ENCODE measurements at regions not wholly inside any gene's neighbourhood (a gene's known extent, or its start where the extent isn't known, plus 50 kb on each side); places are given as distances from the start of the nearest gene placed in this dataset.

GRCh38 chr17:11002417-11002816 is 164.5 kb upstream of the PIRT start:
- Mint-ChIP-seq H3K27ac (ENCODE audit: unreplicated experiment) (no peak overlapping the region), H3K4me1 (no peaks in the 10 kb centered on the region)

DNA sequence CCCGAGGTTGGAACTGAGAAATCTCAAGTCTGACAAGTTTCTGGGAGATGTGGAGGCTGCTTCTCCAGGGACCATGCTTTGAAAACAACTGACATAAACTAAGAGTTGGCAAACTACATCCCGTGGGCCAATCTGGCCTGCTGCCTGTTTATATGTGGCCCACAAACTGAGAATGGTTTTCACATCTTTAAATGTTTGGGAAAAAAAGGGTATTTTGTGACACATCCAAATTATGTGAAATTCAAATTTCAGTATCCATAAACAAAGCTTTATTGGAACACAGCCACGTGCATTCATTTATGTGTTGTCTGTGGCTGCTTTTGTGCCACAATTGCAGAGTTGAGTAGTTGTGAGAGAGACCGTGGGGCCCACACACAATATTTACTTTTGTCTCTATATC is 163.8 kb upstream of the PIRT start:
- no peaks in the 10 kb centered on the region for H3K4me1 Mint-ChIP-seq
- no peak for DNase-seq (ENCODE audit: low read depth, low spot score)
- no peak for TF ChIP-seq CTCF (conservative IDR thresholded peaks at IDR 0.05)
- H3K9me3 Mint-ChIP-seq: peaks cover 4% of the 10 kb centered on the region
- no peaks in the 10 kb centered on the region for H3K36me3 Mint-ChIP-seq (ENCODE audit: low read depth)
- no peak overlapping the region for H3K27ac Mint-ChIP-seq (ENCODE audit: unreplicated experiment)
- peaks cover 34% of the 10 kb centered on the region for H3K27me3 Mint-ChIP-seq (ENCODE audit: low read depth)
- H3K4me3 Mint-ChIP-seq: no peak overlapping the region

More at GRCh38 chr17:11002417-11002816, 164.5 kb upstream of the PIRT start:
- Mint-ChIP-seq H3K27me3 (ENCODE audit: low read depth) (peaks cover 30% of the 10 kb centered on the region), H3K4me3 (no peak overlapping the region), H3K36me3 (ENCODE audit: low read depth) (no peaks in the 10 kb centered on the region), H3K9me3 (peaks cover 4% of the 10 kb centered on the region)
- DNase-seq (ENCODE audit: low read depth, low spot score): no peak
- no peak for TF ChIP-seq CTCF (conservative IDR thresholded peaks at IDR 0.05)

GRCh38 chr17:10999484-10999883 is 161.6 kb upstream of the PIRT start:
- Mint-ChIP-seq H3K9me3 (peaks cover 4% of the 10 kb centered on the region), H3K27me3 (ENCODE audit: low read depth) (peaks cover 31% of the 10 kb centered on the region), H3K27ac (ENCODE audit: unreplicated experiment) (no peak overlapping the region), H3K4me1 (no peaks in the 10 kb centered on the region), H3K4me3 (no peak overlapping the region), H3K36me3 (ENCODE audit: low read depth) (no peaks in the 10 kb centered on the region)
- TF ChIP-seq CTCF (conservative IDR thresholded peaks at IDR 0.05): no peak
- DNase-seq (ENCODE audit: low read depth, low spot score): no peak

DNA sequence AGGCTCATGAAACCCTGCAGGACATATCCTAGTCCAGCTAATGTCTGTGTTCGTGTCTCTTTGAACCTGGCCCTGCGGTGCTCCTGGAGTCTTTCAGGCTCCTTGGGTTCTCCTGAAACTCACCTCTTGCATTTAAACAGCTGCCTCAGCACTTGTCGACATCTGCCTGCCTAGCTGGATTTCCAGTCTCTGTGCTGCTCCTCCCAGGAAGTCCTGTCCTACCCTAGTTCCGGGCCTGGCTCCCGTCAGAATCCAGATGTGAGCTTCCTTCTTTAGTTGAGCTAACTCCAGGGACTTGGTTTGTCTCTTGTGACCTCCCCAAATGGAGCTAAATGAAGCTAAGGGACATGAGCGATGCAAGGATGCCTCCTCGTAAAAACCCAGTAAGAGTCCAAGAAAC is 155.2 kb upstream of the PIRT start:
- DNase-seq (ENCODE audit: low read depth, low spot score): no peak
- H3K4me3 Mint-ChIP-seq: no peak overlapping the region
- no peak for TF ChIP-seq CTCF (conservative IDR thresholded peaks at IDR 0.05)
- no peak overlapping the region for H3K27ac Mint-ChIP-seq (ENCODE audit: unreplicated experiment)
- peaks cover under 1% of the 10 kb centered on the region for H3K9me3 Mint-ChIP-seq
- H3K27me3 Mint-ChIP-seq (ENCODE audit: low read depth): peaks cover 26% of the 10 kb centered on the region
- H3K4me1 Mint-ChIP-seq: no peaks in the 10 kb centered on the region
- H3K36me3 Mint-ChIP-seq (ENCODE audit: low read depth): no peaks in the 10 kb centered on the region

DNA sequence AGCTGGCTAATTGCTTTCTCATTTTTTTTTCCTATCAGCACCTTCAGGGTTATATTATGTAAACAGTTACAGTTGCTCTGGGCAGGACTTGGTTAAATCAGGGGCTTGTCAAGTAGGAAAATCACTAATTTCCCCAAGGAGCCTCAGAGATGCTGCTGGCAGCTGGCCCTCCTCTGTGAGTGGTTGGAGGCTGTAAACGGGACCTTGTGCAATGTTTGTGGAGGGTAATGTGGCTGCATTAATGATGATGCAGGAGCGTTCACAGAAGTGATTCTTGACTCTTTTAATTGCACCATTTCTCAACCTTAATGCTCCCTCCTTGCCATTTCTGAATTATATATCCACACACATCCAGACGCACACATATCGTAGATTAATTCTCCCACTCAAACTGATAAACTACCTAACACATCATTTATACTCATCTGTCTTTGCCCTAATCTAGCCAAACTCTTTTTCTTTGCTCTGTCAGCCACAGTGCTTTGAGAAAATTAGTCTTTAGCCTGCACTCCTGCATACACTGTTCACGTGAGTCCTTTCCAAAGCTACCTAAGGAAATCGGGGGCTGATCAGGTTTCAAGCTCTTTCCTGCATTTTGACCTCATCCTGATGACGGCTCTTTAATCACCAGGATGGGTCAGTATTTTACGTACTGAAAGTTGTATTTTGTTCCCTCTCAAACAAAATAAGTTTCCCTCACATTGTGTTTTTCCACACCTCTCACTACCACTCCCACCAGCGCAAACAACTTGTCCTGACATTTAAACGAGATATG is 154.4 kb upstream of the PIRT start:
- no peaks in the 10 kb centered on the region for H3K36me3 Mint-ChIP-seq (ENCODE audit: low read depth)
- no peak overlapping the region for H3K27ac Mint-ChIP-seq (ENCODE audit: unreplicated experiment)
- no peaks in the 10 kb centered on the region for H3K9me3 Mint-ChIP-seq
- H3K27me3 Mint-ChIP-seq (ENCODE audit: low read depth): peaks cover 29% of the 10 kb centered on the region
- DNase-seq (ENCODE audit: low read depth, low spot score): no peak
- no peak for TF ChIP-seq CTCF (conservative IDR thresholded peaks at IDR 0.05)
- H3K4me3 Mint-ChIP-seq: no peak overlapping the region
- no peaks in the 10 kb centered on the region for H3K4me1 Mint-ChIP-seq

All from neural crest cell (in vitro differentiated cells).